IMR-90 (cell line): ENCODE measurements at regions not wholly inside any gene's neighbourhood (a gene's known extent, or its start where the extent isn't known, plus 50 kb on each side); places are given as distances from the start of the nearest gene placed in this dataset.

Source experiments
- ATAC-seq: fragments of 200-7000 bp; cut with Tn5 transposase; 2 replicates; pipeline ENCODE4 v1.9.1; 2020; ENCODE audit warnings: low read depth, mild to moderate bottlenecking, moderate library complexity
- BruUV-seq: library from RNA; stranded (reverse); fragments of 400-500 nt; replicated peaks from 2 replicates; lab custom pipeline; 2021; lab: Mats Ljungman, UMichigan
- CTCF ChIA-PET: fragments of 300-600 bp; formaldehyde crosslinking; extraction: SDS; loops from one replicate; lab custom pipeline; 2021; ENCODE audit warnings: antibody characterized with exemption; lab: Yijun Ruan, JAX
- POLR2A ChIA-PET: fragments of 300-600 bp; sonication (Branson Sonifier 250); formaldehyde crosslinking; loops from one replicate; lab custom pipeline; 2022; ENCODE audit warnings: antibody characterized with exemption; ENCODE audit not compliant: unreplicated experiment; lab: Charles Lee
- DNase-seq: peaks from one replicate; pipeline ENCODE4 v3.0.0; 2013
- H2AFZ ChIP-seq: replicated peaks from 2 replicates; pipeline ENCODE3; 2013; ENCODE audit warnings: low read length, mild to moderate bottlenecking; ENCODE audit not compliant: poor library complexity
- H2AK5ac ChIP-seq: 2 replicates; pipeline ENCODE4 v1.6.1; 2013; ENCODE audit warnings: low read depth, low read length, inconsistent platforms
- H2AK9ac ChIP-seq: replicated peaks from 2 replicates; pipeline ENCODE3; 2013; ENCODE audit warnings: mild to moderate bottlenecking, low read depth, low read length, moderate library complexity; ENCODE audit not compliant: poor library complexity
- H2BK120ac ChIP-seq: 2 replicates; pipeline ENCODE4 v1.6.1; 2013; ENCODE audit warnings: low read depth, low read length, inconsistent platforms
- H2BK15ac ChIP-seq: 3 replicates; pipeline ENCODE4 v1.6.1; 2013; ENCODE audit warnings: low read depth, low read length, inconsistent platforms
- H2BK20ac ChIP-seq: 2 replicates; pipeline ENCODE4 v1.6.1; 2013; ENCODE audit warnings: low read depth, mild to moderate bottlenecking, inconsistent platforms, low read length, moderate library complexity
- H2BK5ac ChIP-seq: 2 replicates; pipeline ENCODE4 v1.6.1; 2013; ENCODE audit warnings: mild to moderate bottlenecking, low read depth, low read length, inconsistent platforms; ENCODE audit not compliant: poor library complexity, severe bottlenecking
- H3K14ac ChIP-seq: replicated peaks from 2 replicates; pipeline ENCODE4 v1.6.1; 2013; ENCODE audit warnings: low read depth, low read length, inconsistent platforms
- H3K18ac ChIP-seq: 2 replicates; pipeline ENCODE4 v1.6.1; 2013; ENCODE audit warnings: low read depth, low read length, control low read depth
- H3K23ac ChIP-seq: 2 replicates; pipeline ENCODE4 v1.6.1; 2013; ENCODE audit warnings: low read depth, low read length, inconsistent platforms
- H3K27ac ChIP-seq: 2 replicates; pipeline ENCODE4 v1.5.1; 2013; ENCODE audit warnings: mild to moderate bottlenecking, control low read depth, low read length; ENCODE audit not compliant: insufficient read depth
- H3K27me3 ChIP-seq: 2 replicates; pipeline ENCODE4 v1.6.1; 2013; ENCODE audit warnings: low read length; ENCODE audit not compliant: control insufficient read depth, insufficient read depth
- H3K36me3 ChIP-seq: 2 replicates; pipeline ENCODE4 v1.6.1; 2013; ENCODE audit warnings: low read length, mixed read lengths; ENCODE audit not compliant: control insufficient read depth, insufficient read depth
- H3K4ac ChIP-seq: 2 replicates; pipeline ENCODE4 v1.6.1; 2013; ENCODE audit warnings: low read depth, low read length, inconsistent platforms
- H3K4me1 ChIP-seq: 2 replicates; pipeline ENCODE4 v1.6.1; 2013; ENCODE audit warnings: low read length, mixed read lengths; ENCODE audit not compliant: control insufficient read depth, insufficient read depth
- H3K4me2 ChIP-seq: 2 replicates; pipeline ENCODE4 v1.6.1; 2013; ENCODE audit warnings: low read depth, mild to moderate bottlenecking, control low read depth, low read length, moderate library complexity
- H3K4me3 ChIP-seq: 2 replicates; pipeline ENCODE4 v1.5.1; 2013; ENCODE audit warnings: low read depth, mild to moderate bottlenecking, control low read depth, low read length, moderate library complexity; ENCODE audit not compliant: insufficient read depth
- H3K56ac ChIP-seq: 2 replicates; pipeline ENCODE4 v1.6.1; 2013; ENCODE audit warnings: low read length, inconsistent platforms; ENCODE audit not compliant: insufficient read depth; ENCODE audit errors: extremely low read depth
- H3K79me1 ChIP-seq, 2 experiments: 2 replicates each; pipeline ENCODE4 v1.6.1; 2013; ENCODE audit warnings: low read length in 2 of 2, inconsistent platforms in 1 of 2, low read depth in 1 of 2
- H3K9ac ChIP-seq: 2 replicates; pipeline ENCODE4 v1.6.1; 2013; ENCODE audit warnings: low read depth, low read length, control low read depth
- H3K9me1 ChIP-seq: 2 replicates; pipeline ENCODE4 v1.6.1; 2013; ENCODE audit warnings: low read length, inconsistent platforms; ENCODE audit not compliant: insufficient read depth
- H3K9me3 ChIP-seq: 2 replicates; pipeline ENCODE4 v1.6.1; 2013; ENCODE audit warnings: low read length; ENCODE audit not compliant: control insufficient read depth, insufficient read depth
- H4K20me1 ChIP-seq: 2 replicates; pipeline ENCODE4 v1.6.1; 2013; ENCODE audit warnings: low read length, inconsistent platforms; ENCODE audit not compliant: insufficient read depth
- H4K5ac ChIP-seq: 2 replicates; pipeline ENCODE4 v1.6.1; 2013; ENCODE audit warnings: mild to moderate bottlenecking, low read depth, low read length, control low read depth
- H4K8ac ChIP-seq, 2 experiments: 2 replicates each; pipeline ENCODE4 v1.6.1; 2013; ENCODE audit warnings: low read depth in 2 of 2, low read length in 2 of 2, control low read depth in 1 of 2, inconsistent platforms in 1 of 2
- H4K91ac ChIP-seq: 2 replicates; pipeline ENCODE4 v1.6.1; 2013; ENCODE audit warnings: low read depth, low read length, inconsistent platforms; ENCODE audit not compliant: insufficient read depth
- BHLHE40 ChIP-seq: fragments of 150-350 bp; IDR thresholded peaks from 2 replicates; pipeline ENCODE4 v1.6.1; 2016; ENCODE audit warnings: mild to moderate bottlenecking, low read depth, low read length
- CEBPB ChIP-seq: IDR thresholded peaks from 2 replicates; pipeline ENCODE4 v1.6.1; 2012; ENCODE audit warnings: low read depth, low read length, improper control_type of control experiment
- FOS ChIP-seq: fragments of 150-350 bp; IDR thresholded peaks from 2 replicates; pipeline ENCODE4 v1.6.1; 2016; ENCODE audit warnings: low read depth, low read length
- MAFK ChIP-seq: IDR thresholded peaks from 2 replicates; pipeline ENCODE4 v1.6.1; 2012; ENCODE audit warnings: low read depth, low read length, improper control_type of control experiment
- MXI1 ChIP-seq: IDR thresholded peaks from 2 replicates; pipeline ENCODE4 v1.6.1; 2012; ENCODE audit warnings: low read depth, mild to moderate bottlenecking, low read length, moderate library complexity, borderline replicate concordance
- RAD21 ChIP-seq: IDR thresholded peaks from 2 replicates; pipeline ENCODE4 v1.6.1; 2012; ENCODE audit warnings: low read length, improper control_type of control experiment
- RCOR1 ChIP-seq: IDR thresholded peaks from 2 replicates; pipeline ENCODE4 v1.6.1; 2012; ENCODE audit warnings: mild to moderate bottlenecking, low read length, improper control_type of control experiment; ENCODE audit not compliant: insufficient replicate concordance
- WGBS, 2 experiments: methylation state at CpG; one replicate each; pipeline versions ENCODE4 v1.1.5 to v1.1.7; 2013; ENCODE audit warnings: missing lambda C conversion rate in 2 of 2; ENCODE audit not compliant: insufficient read length in 1 of 2; ENCODE audit errors: extremely low coverage in 2 of 2; 5-methylcytosine and 5-hydroxymethylcytosine counted together
- dilution Hi-C: fragments of 300-500 bp; cut with HindIII; formaldehyde crosslinking; loops from one replicate; pipeline ENCODE4 v1.14.3; 2018; ENCODE audit warnings: low sequenced_read_pairs; ENCODE audit not compliant: unreplicated experiment
- in situ Hi-C: fragments of 300-500 bp; cut with MboI; formaldehyde crosslinking; loops from 3 replicates; pipeline ENCODE4 v1.14.3; 2019; ENCODE audit warnings: low sequenced_read_pairs, inconsistent platforms, mixed read lengths
- intact Hi-C: fragments of 100-400 bp; cut with micrococcal nuclease; formaldehyde crosslinking; loops from 2 replicates; pipeline ENCODE4 v1.10.0; 2022

DNA sequence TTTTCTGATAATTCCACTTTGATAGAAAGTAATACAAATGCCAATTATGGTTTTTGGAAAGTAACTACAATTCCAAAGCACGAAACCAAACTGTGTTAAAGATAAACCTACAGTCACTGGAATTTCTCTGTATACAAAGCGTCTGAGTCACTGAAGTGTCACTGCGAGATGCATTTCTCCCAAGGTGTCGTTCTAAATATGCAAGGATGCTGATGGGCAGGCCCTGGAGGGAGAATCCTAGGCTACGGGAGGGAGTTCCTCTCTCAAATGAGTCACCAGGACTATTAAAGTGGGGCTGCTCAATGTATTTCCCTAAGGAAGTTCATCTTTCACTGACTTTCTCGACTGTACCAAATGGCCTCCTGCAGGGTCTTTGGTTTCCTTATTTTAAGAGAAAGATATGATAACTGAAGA lies 163.8 kb upstream of the STK17B start:
- H3K4ac ChIP-seq: no peak overlapping the region
- no TSS peak for BruUV-seq
- intact Hi-C loops: loop anchor here (1.0 to 10.0 kb wide), 4 partner anchors 60 to 668 kb away; no protein-coding TSS in a partner anchor
- no peaks in the 10 kb centered on the region for H3K9me3 ChIP-seq
- H2BK15ac ChIP-seq: no peak overlapping the region
- no peak overlapping the region for H2BK20ac ChIP-seq
- ChIA-PET POLR2A (no interaction called here), CTCF (interaction anchor here (1.0 to 1.7 kb wide), 3 partner anchors 30 to 257 kb away, joined by 3 to 4 read pairs (median 3); no protein-coding TSS in a partner anchor)
- no peak overlapping the region for H2AK9ac ChIP-seq
- no peak overlapping the region for H3K14ac ChIP-seq
- H3K27ac ChIP-seq: no peak overlapping the region; the same call in 1 of the 2 replicates
- dilution Hi-C loops: no loop called here
- H3K4me2 ChIP-seq: no peak overlapping the region
- peaks cover 0 to 7% of the 10 kb centered on the region in 2 experiments; a peak in 2 of 4 replicates for H3K79me1 ChIP-seq
- no peak overlapping the region for H3K9ac ChIP-seq
- ATAC-seq: peak; percentile 77
- no peaks in the 10 kb centered on the region for H4K20me1 ChIP-seq
- WGBS, 2 experiments: no CpG with 5 or more reads among the region's 6 CpGs
- no peaks in the 10 kb centered on the region for H3K36me3 ChIP-seq
- H2BK5ac ChIP-seq: peak overlapping the region; percentile 84
- no peak overlapping the region for H4K5ac ChIP-seq
- peaks cover 30% of the 10 kb centered on the region for H3K4me1 ChIP-seq
- peaks cover 17% of the 10 kb centered on the region for H3K9me1 ChIP-seq
- TF ChIP-seq FOS (peak; percentile 84), RAD21 (peak; percentile 12; the same call in 1 of the 2 replicates), RCOR1 (peak; percentile 65), CEBPB (no peak), MXI1 (no peak), MAFK (0 out of 2 replicates have a peak, but pooled peaks have one; percentile 14), BHLHE40 (peak; percentile 48; the same call in 1 of the 2 replicates)
- H3K23ac ChIP-seq: no peak overlapping the region
- no peak overlapping the region; the same call in 1 of the 2 replicates for H3K56ac ChIP-seq
- H4K8ac ChIP-seq: no peak overlapping the region
- peak; percentile 94 for DNase-seq
- no peak overlapping the region for H4K91ac ChIP-seq
- in situ Hi-C loops: loop anchor here (5.0 to 25.0 kb wide), 4 partner anchors 38 to 673 kb away; partner anchors contain the start of genes SLC39A10 and STK17B
- H3K18ac ChIP-seq: no peak overlapping the region
- no peak overlapping the region for H2AK5ac ChIP-seq
- no peak overlapping the region for H3K4me3 ChIP-seq
- no peak overlapping the region for H2AFZ ChIP-seq
- no peak overlapping the region for H2BK120ac ChIP-seq
- H3K27me3 ChIP-seq: no peaks in the 10 kb centered on the region
